ENCODE measurements at regions not wholly inside any gene's neighbourhood (a gene's known extent, or its start where the extent isn't known, plus 50 kb on each side); places are given as distances from the start of the nearest gene placed in this dataset.
"Not testable (repeated sequence)": the region's sequence is repeated elsewhere in the genome, so short reads cannot be mapped to it uniquely, and the experiment has no call there.

DNA sequence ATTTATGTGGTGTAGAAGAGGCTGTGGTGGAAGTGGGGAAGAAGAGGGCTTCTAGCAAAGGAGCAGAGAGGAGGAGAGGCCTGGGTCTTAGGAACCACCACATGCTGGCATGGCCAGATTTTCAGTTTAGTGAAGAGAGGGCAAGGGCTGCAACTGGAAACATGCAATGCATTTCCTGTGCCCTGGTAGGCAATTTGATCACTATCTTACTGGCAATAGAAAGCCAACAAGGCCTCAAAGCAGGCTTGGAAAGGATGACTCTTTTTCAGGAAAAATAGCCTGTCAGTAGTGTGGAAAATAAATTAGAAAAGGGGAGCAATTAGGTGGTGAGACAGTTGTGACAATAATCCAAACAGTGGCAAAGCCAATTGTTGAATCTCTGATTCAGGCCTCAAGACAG is 501.9 kb upstream of the ZFP42 start:
- H3K27ac ChIP-seq (ENCODE audit: low read depth, low read length, severe bottlenecking): no peak overlapping the region
- no peaks in the 10 kb centered on the region for H3K36me3 ChIP-seq (ENCODE audit: control insufficient read depth, insufficient read depth, low read length)
- peaks cover 8% of the 10 kb centered on the region for H3K4me1 ChIP-seq (ENCODE audit: control insufficient read depth, insufficient read depth, low read length, poor library complexity, severe bottlenecking)
- no peaks in the 10 kb centered on the region for H3K9me3 ChIP-seq (ENCODE audit: control insufficient read depth, low read length)
- H3K4me3 ChIP-seq (ENCODE audit: extremely low read depth, insufficient read depth, low read length, poor library complexity, severe bottlenecking): no peak overlapping the region

DNA sequence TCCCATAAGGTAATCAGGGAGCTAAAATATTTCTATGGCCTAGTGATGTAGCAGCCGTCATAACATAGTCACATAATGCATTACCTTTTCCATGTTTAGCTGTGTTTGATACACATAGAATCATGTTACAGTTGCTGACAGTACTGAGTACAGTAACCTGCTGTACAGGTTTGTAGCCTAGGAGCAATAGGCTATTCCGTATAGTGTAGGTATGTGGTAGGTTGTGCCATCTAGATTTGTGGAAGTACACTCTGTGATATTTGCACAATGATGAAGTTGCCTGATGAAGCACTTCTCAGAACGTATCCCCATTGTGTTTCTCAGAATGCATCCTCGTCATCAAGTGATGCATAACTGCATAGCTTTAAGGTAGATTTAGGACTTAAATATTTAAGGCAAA is 495.6 kb upstream of the ZFP42 start:
- WGBS, 2 experiments (ENCODE audit: insufficient coverage in 2 of 2): 88 to 92% methylated on average over 1 to 3 of the region's 4 CpGs
- Histone ChIP-seq H3K9me3 (ENCODE audit: control insufficient read depth, low read length) (no peaks in the 10 kb centered on the region), H3K4me3 (ENCODE audit: extremely low read depth, insufficient read depth, low read length, poor library complexity, severe bottlenecking) (no peak overlapping the region), H3K36me3 (ENCODE audit: control insufficient read depth, insufficient read depth, low read length) (no peaks in the 10 kb centered on the region), H3K27ac (ENCODE audit: low read depth, low read length, severe bottlenecking) (no peak overlapping the region), H3K4me1 (ENCODE audit: control insufficient read depth, insufficient read depth, low read length, poor library complexity, severe bottlenecking) (no peaks in the 10 kb centered on the region)

DNA sequence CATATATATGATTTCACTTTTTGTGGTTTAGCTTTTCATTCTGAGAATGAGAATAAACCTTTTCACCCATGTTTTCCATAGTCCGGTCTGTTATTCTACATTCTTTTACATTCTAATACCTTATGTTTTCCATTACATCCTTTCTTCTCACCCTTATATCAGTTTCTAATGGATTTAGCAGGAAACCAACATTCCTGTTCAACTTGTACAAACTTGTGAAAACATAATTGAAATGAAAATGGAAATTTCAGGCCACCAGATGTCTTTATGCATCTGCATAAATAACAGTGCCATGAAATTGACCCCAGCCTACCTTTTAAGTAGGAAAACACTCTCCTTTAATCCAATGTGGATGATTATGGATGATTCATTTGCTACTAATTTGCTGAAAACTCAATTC is 494.8 kb upstream of the ZFP42 start:
- Histone ChIP-seq H3K9me3 (ENCODE audit: control insufficient read depth, low read length) (no peaks in the 10 kb centered on the region), H3K27ac (ENCODE audit: low read depth, low read length, severe bottlenecking) (no peak overlapping the region), H3K36me3 (ENCODE audit: control insufficient read depth, insufficient read depth, low read length) (no peaks in the 10 kb centered on the region), H3K4me3 (ENCODE audit: extremely low read depth, insufficient read depth, low read length, poor library complexity, severe bottlenecking) (no peak overlapping the region), H3K4me1 (ENCODE audit: control insufficient read depth, insufficient read depth, low read length, poor library complexity, severe bottlenecking) (no peaks in the 10 kb centered on the region)
- 100% methylated on average over 1 of the region's 1 CpG for WGBS, 2 experiments (ENCODE audit: insufficient coverage in 2 of 2)

DNA sequence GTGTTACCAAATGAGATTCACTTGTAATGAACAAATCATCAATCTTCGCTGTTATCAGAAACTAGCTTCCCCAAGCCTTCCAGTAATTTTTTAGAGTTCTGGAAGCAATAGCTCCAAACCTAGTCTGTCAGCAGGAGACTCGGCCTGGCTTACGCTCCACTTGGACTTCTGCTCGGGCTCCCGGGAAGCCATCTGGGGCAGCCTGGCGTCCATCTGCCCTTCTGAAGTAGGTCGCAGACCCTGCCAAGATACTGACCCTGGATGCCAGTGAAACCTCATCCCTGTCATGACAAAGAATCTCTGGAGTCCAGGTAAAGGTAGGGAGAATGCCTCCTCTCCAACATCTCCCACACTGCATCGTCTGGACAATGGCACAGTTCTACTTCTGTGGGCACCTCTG is 493.8 kb upstream of the ZFP42 start:
- WGBS, 2 experiments (ENCODE audit: insufficient coverage in 2 of 2): 93 to 94% methylated on average over 2 to 5 of the region's 8 CpGs
- no peak overlapping the region for H3K4me3 ChIP-seq (ENCODE audit: extremely low read depth, insufficient read depth, low read length, poor library complexity, severe bottlenecking)
- no peaks in the 10 kb centered on the region for H3K9me3 ChIP-seq (ENCODE audit: control insufficient read depth, low read length)
- no peak overlapping the region for H3K27ac ChIP-seq (ENCODE audit: low read depth, low read length, severe bottlenecking)
- H3K36me3 ChIP-seq (ENCODE audit: control insufficient read depth, insufficient read depth, low read length): no peaks in the 10 kb centered on the region
- no peaks in the 10 kb centered on the region for H3K4me1 ChIP-seq (ENCODE audit: control insufficient read depth, insufficient read depth, low read length, poor library complexity, severe bottlenecking)

DNA sequence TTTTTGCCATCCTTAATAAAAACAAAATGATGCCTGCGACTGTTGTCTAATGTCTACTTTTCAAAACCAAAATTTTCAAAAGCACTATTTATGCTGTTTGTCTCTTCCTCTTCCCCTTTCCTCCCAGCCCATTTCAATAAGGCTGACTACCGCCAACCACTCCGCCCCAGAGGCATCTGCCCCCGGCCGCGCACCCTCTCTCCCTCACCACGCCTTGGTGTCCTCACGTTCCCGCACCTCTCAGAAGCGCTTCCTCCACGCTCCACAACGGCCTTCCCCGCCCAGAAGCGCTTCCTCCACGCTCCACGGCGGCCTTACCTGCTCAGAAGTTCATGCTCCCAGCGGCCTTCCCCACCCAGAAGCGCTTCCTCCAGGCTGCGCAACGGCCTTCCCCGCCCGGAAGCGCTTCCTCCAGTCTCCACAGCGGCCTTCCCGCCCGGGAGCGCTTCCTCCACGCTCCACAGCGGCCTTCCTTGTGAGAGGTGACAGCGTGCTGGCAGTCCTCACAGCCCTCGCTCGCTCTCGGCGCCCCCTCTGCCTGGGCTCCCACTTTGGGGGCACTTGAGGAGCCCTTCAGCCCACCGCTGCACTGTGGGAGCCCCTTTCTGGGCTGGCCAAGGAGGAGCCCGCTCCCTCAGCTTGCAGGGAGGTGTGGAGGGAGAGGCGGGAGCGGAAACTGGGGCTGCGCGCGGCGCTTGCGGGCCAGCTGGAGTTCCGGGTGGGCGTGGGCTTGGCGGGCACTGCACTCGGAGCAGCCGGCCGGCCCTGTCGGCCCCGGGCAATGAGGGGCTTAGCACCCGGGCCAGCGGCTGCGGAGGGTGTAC is 490.4 kb upstream of the ZFP42 start:
- 90 to 94% methylated on average over 22 to 28 of the region's 55 CpGs for WGBS, 2 experiments (ENCODE audit: insufficient coverage in 2 of 2)
- no peak overlapping the region for H3K27ac ChIP-seq (ENCODE audit: low read depth, low read length, severe bottlenecking)
- H3K4me3 ChIP-seq (ENCODE audit: extremely low read depth, insufficient read depth, low read length, poor library complexity, severe bottlenecking): no peak overlapping the region
- no peaks in the 10 kb centered on the region for H3K36me3 ChIP-seq (ENCODE audit: control insufficient read depth, insufficient read depth, low read length)
- no peaks in the 10 kb centered on the region for H3K9me3 ChIP-seq (ENCODE audit: control insufficient read depth, low read length)
- no peaks in the 10 kb centered on the region for H3K4me1 ChIP-seq (ENCODE audit: control insufficient read depth, insufficient read depth, low read length, poor library complexity, severe bottlenecking)

DNA sequence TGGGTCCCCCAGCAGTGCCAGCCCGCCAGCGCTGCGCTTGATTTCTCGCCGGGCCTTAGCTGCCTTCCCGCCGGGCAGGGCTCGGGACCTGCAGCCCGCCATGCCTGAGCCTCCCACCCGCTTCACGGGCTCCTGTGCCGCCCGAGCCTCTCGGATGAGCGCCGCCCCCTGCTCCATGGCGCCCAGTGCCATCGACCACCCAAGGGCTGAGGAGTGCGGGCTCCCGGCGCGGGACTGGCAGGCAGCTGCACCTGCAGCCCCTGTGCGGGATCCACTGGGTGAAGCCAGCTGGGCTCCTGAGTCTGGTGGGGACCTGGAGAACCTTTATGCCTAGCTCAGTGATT is 489.8 kb upstream of the ZFP42 start:
- not testable (repeated sequence) for H3K9me3 ChIP-seq (ENCODE audit: control insufficient read depth, low read length); H3K27ac ChIP-seq (ENCODE audit: low read depth, low read length, severe bottlenecking); H3K4me1 ChIP-seq (ENCODE audit: control insufficient read depth, insufficient read depth, low read length, poor library complexity, severe bottlenecking); H3K4me3 ChIP-seq (ENCODE audit: extremely low read depth, insufficient read depth, low read length, poor library complexity, severe bottlenecking); H3K36me3 ChIP-seq (ENCODE audit: control insufficient read depth, insufficient read depth, low read length)
- 96 to 97% methylated on average over 14 to 17 of the region's 23 CpGs for WGBS, 2 experiments (ENCODE audit: insufficient coverage in 2 of 2)

DNA sequence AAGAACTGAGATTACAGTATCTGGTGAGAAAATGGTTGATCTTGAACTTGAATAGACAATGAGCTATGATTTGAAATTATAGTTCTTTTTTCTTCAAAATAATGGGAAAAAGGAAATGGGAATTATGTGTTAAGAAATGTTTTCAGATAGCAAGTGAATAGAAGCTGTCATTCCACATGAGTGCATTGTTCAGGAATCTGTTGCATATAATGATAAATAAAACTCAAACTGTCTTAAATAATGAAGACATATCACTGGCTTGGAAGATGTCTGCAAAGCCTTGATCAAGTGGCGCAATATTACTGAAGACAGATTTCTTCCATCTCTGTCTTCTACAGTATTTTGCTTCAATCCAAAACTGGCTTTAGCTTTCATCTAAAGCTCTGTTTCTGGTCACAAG is 479.3 kb upstream of the ZFP42 start:
- WGBS, 2 experiments (ENCODE audit: insufficient coverage in 2 of 2): 80 to 83% methylated on average over 1 of the region's 1 CpG
- H3K9me3 ChIP-seq (ENCODE audit: control insufficient read depth, low read length): no peaks in the 10 kb centered on the region
- H3K36me3 ChIP-seq (ENCODE audit: control insufficient read depth, insufficient read depth, low read length): no peaks in the 10 kb centered on the region
- H3K4me1 ChIP-seq (ENCODE audit: control insufficient read depth, insufficient read depth, low read length, poor library complexity, severe bottlenecking): no peaks in the 10 kb centered on the region
- no peak overlapping the region for H3K27ac ChIP-seq (ENCODE audit: low read depth, low read length, severe bottlenecking)
- H3K4me3 ChIP-seq (ENCODE audit: extremely low read depth, insufficient read depth, low read length, poor library complexity, severe bottlenecking): no peak overlapping the region

DNA sequence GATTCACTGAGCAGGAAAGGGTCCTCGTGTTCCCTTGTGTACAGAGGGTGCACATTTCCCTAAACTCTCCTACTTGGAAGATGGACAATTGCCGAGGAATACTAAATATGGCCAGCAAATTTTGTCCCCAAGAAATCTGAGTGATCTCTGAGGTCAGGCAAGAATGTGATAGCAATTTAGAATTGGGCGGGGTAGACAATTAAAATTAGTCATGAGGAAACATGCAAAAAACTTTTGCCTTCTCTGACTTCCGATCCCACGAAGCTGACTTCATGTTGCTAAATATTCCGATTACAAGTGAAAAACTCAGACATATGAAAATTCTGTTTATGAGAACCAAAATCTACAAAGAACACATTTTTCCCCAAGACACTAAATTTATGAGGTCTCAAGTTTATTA is 453.9 kb upstream of the ZFP42 start:
- Histone ChIP-seq H3K9me3 (ENCODE audit: control insufficient read depth, low read length) (no peaks in the 10 kb centered on the region), H3K4me3 (ENCODE audit: extremely low read depth, insufficient read depth, low read length, poor library complexity, severe bottlenecking) (no peak overlapping the region), H3K4me1 (ENCODE audit: control insufficient read depth, insufficient read depth, low read length, poor library complexity, severe bottlenecking) (no peaks in the 10 kb centered on the region), H3K27ac (ENCODE audit: low read depth, low read length, severe bottlenecking) (no peak overlapping the region), H3K36me3 (ENCODE audit: control insufficient read depth, insufficient read depth, low read length) (no peaks in the 10 kb centered on the region)
- 91 to 100% methylated on average over 1 to 6 of the region's 6 CpGs for WGBS, 2 experiments (ENCODE audit: insufficient coverage in 2 of 2)

DNA sequence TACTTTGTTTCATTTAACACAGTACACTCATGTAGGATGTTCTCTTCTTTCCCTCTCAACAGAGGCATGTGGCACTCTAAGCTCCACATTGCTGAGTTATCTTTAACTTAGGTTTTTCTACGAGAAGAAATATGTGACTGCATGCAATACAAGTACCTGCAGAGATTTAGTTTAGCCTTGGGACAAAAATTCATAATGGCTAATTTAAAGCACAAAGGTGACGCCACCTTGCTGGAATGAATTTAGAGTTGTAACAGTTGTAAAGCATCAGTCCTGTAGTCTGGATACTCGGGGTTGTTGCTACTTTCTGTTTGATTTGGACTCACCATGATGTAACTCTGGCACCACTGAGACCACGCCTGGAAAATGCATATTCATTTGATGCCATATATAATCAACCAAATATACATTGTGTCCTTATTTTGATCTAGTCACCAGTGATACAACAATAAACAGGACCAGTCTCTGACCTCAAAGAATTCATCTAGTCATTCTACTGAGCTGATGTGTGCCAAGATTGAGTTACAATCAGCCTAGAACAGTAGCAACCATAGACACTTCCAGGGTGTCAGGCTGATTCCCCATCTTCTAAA is 451.0 kb upstream of the ZFP42 start:
- H3K4me3 ChIP-seq (ENCODE audit: extremely low read depth, insufficient read depth, low read length, poor library complexity, severe bottlenecking): no peak overlapping the region
- H3K27ac ChIP-seq (ENCODE audit: low read depth, low read length, severe bottlenecking): no peak overlapping the region
- 81 to 93% methylated on average over 2 to 3 of the region's 4 CpGs for WGBS, 2 experiments (ENCODE audit: insufficient coverage in 2 of 2)
- H3K9me3 ChIP-seq (ENCODE audit: control insufficient read depth, low read length): no peaks in the 10 kb centered on the region
- no peaks in the 10 kb centered on the region for H3K36me3 ChIP-seq (ENCODE audit: control insufficient read depth, insufficient read depth, low read length)
- H3K4me1 ChIP-seq (ENCODE audit: control insufficient read depth, insufficient read depth, low read length, poor library complexity, severe bottlenecking): no peaks in the 10 kb centered on the region

DNA sequence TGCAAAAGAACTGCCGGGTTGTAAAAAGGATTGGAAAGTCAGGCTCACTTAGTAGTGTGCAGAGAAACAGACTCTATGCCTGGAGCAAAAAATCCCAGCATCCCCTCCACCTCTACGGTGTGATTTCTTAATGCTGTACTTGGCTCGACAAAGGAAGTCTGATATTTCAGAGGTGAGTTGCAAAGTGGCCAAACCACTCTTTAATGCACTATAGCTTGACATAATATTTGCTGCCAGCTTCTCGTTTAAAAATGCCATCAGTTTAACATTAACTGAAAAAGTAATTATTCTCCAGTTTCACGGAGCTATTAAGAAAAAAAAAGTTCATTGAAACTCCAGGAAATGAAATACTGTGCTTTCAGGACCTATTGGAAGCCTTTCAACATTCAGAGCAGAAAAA is 448.3 kb upstream of the ZFP42 start:
- Histone ChIP-seq H3K4me1 (ENCODE audit: control insufficient read depth, insufficient read depth, low read length, poor library complexity, severe bottlenecking) (peaks cover 4% of the 10 kb centered on the region), H3K36me3 (ENCODE audit: control insufficient read depth, insufficient read depth, low read length) (no peaks in the 10 kb centered on the region), H3K4me3 (ENCODE audit: extremely low read depth, insufficient read depth, low read length, poor library complexity, severe bottlenecking) (no peak overlapping the region), H3K27ac (ENCODE audit: low read depth, low read length, severe bottlenecking) (no peak overlapping the region), H3K9me3 (ENCODE audit: control insufficient read depth, low read length) (no peaks in the 10 kb centered on the region)
- 87 to 100% methylated on average over 2 to 4 of the region's 5 CpGs for WGBS, 2 experiments (ENCODE audit: insufficient coverage in 2 of 2)

DNA sequence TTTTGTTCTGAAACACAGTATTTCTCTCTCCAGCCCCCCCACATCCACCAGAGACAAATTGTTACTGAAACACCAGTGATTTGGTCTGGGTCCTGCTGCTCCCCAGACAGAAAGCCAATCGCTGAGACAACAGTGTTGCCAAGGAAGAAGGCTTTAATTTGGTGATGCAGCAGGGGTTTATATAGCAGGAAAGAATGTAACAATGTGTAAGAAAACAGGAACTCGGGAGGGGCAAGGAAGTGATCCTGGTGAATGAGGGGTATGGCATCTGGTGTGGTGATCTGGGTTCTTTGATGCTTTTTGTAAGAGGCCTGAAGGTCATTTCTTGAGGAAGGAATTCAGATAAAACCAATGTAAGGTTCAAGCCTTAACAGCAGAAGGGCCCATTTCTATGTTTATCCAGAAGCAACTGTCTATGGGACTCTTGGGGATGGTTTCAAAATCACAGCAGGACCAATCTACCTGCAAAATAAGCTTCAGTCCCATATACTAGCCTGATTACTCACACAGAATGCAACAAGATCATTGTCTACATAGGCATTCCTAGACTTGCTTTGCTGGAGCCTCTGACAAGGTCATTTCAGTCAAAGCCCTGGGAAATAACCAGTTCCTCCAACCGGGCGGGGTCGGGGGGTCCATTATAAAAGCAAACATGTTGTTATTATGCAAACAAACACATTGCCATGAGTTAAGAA is 445.2 kb upstream of the ZFP42 start:
- Histone ChIP-seq H3K4me3 (ENCODE audit: extremely low read depth, insufficient read depth, low read length, poor library complexity, severe bottlenecking) (no peak overlapping the region), H3K36me3 (ENCODE audit: control insufficient read depth, insufficient read depth, low read length) (no peaks in the 10 kb centered on the region), H3K27ac (ENCODE audit: low read depth, low read length, severe bottlenecking) (peak overlapping the region; percentile 48), H3K9me3 (ENCODE audit: control insufficient read depth, low read length) (no peaks in the 10 kb centered on the region), H3K4me1 (ENCODE audit: control insufficient read depth, insufficient read depth, low read length, poor library complexity, severe bottlenecking) (peaks cover 4% of the 10 kb centered on the region)
- 95 to 100% methylated on average over 1 to 2 of the region's 5 CpGs for WGBS, 2 experiments (ENCODE audit: insufficient coverage in 2 of 2)
